ENCODE measurements at regions not wholly inside any gene's neighbourhood (a gene's known extent, or its start where the extent isn't known, plus 50 kb on each side); places are given as distances from the start of the nearest gene placed in this dataset.
A peak's percentile ranks its signal among the peaks of the same experiment; 100 is the strongest.
"Not testable (repeated sequence)": the region's sequence is repeated elsewhere in the genome, so short reads cannot be mapped to it uniquely, and the experiment has no call there.

GRCh38 chr4:183008492-183008891, 90.6 kb upstream of the WWC2 start (continued):
- no peak for TF ChIP-seq TSC22D4 (tag; IDR thresholded peaks at IDR 0.05)
- TF ChIP-seq NR2F6 (CRISPR knock-in tag; IDR thresholded peaks at IDR 0.05): no peak

DNA sequence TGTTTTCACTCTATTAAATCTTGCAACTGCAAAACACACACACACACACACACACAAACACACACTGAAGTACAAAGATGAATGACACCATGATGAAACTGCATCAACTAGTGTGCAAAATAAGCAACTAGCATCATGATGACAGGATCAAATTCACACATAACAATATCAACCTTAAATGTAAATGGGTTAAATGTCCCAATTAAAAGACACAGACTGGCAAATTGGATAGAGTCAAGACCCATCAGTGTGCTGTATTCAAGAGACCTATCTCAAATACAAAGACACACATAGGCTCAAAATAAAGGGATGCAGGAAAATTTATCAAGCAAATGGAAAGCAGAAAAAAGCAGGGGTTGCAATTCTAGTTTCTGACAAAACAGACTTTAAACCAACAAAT, 87.2 kb upstream of the DCTD start:
- BruUV-seq (replicated peaks); H3K79me2 ChIP-seq (ENCODE audit: control insufficient read depth, insufficient read depth, low read length); H3K27me3 ChIP-seq (ENCODE audit: control insufficient read depth in 2 of 2, insufficient read depth in 2 of 2, low read length in 2 of 2); H3K36me3 ChIP-seq (ENCODE audit: control insufficient read depth, insufficient read depth, low read length); H3K4me3 ChIP-seq; intact Hi-C loops (cut with micrococcal nuclease); FAIRE-seq; H2AFZ ChIP-seq (ENCODE audit: low read depth, low read length); DNase-seq (ENCODE audit: extremely low read depth in 1 of 4, low spot score in 3 of 4); H3K4me2 ChIP-seq (ENCODE audit: insufficient read depth, low read length); H3K9ac ChIP-seq (ENCODE audit: insufficient read depth in 1 of 2, low read depth in 2 of 2, low read length in 2 of 2); H3K9me1 ChIP-seq (ENCODE audit: control insufficient read depth, insufficient read depth, low read length); H3K27ac ChIP-seq (ENCODE audit: extremely low read depth, low read depth, low read length); in situ Hi-C loops (cut with MboI); POLR2A ChIA-PET; H4K20me1 ChIP-seq (replicated peaks; ENCODE audit: control insufficient read depth, insufficient read depth, low read length); H3K9me3 ChIP-seq (replicated peaks; ENCODE audit: control insufficient read depth, insufficient read depth, low read depth, low read length); ATAC-seq; CTCF ChIA-PET (ENCODE audit: low intra/inter-chr PET ratio): not testable (repeated sequence)
- TF ChIP-seq ZNF507 (tag; conservative IDR thresholded peaks at IDR 0.05) (peak; percentile 92), ZNF354B (CRISPR knock-in tag; IDR thresholded peaks at IDR 0.05) (peak; percentile 75; the same call in 1 of the 2 replicates)
- H3K4me1 ChIP-seq (replicated peaks in 1 of 2; ENCODE audit: control insufficient read depth in 2 of 2, insufficient read depth in 2 of 2, low read length in 2 of 2): peaks cover 0 to 11% of the 10 kb centered on the region in 2 experiments; a peak in 3 of 5 replicates

DNA sequence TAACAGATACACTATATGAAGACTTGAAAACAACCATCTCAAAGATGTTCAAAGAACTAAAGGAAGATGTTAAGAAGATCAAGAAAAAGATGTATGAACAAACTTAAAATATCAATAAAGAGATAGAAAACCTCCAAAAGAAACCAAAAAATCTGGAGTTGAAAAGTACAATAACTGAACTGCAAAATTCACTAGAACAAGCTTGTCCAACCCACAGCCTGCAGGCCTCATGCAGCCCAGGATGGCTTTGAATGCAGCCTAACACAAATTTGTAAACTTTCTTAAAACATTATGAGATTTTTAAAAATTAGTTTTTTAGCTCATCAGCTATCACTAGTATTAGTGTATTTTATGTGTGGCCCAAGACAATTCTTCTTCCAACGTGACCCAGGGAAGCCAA, 77.0 kb upstream of the DCTD start:
- Histone ChIP-seq H3K9me3 (replicated peaks; ENCODE audit: control insufficient read depth, insufficient read depth, low read depth, low read length) (peaks cover 2% of the 10 kb centered on the region; the same call in 1 of the 2 replicates), H3K9me1 (ENCODE audit: control insufficient read depth, insufficient read depth, low read length) (no peaks in the 10 kb centered on the region), H3K9ac (ENCODE audit: insufficient read depth in 1 of 2, low read depth in 2 of 2, low read length in 2 of 2) (no peak overlapping the region), H3K36me3 (ENCODE audit: control insufficient read depth, insufficient read depth, low read length) (no peaks in the 10 kb centered on the region), H3K4me1 (replicated peaks in 1 of 2; ENCODE audit: control insufficient read depth in 2 of 2, insufficient read depth in 2 of 2, low read length in 2 of 2) (no peaks in the 10 kb centered on the region), H2AFZ (ENCODE audit: low read depth, low read length) (no peak overlapping the region), H3K79me2 (ENCODE audit: control insufficient read depth, insufficient read depth, low read length) (no peaks in the 10 kb centered on the region), H3K27ac (ENCODE audit: extremely low read depth, low read depth, low read length) (no peak overlapping the region), H3K4me2 (ENCODE audit: insufficient read depth, low read length) (no peak overlapping the region), H3K27me3 (ENCODE audit: control insufficient read depth in 2 of 2, insufficient read depth in 2 of 2, low read length in 2 of 2) (no peaks in the 10 kb centered on the region), H4K20me1 (replicated peaks; ENCODE audit: control insufficient read depth, insufficient read depth, low read length) (no peaks in the 10 kb centered on the region), H3K4me3 (no peak overlapping the region)
- ChIA-PET CTCF (ENCODE audit: low intra/inter-chr PET ratio) (no interaction called here), POLR2A (interaction anchor here (1.4 kb wide), 1 partner anchor 19 kb away, joined by 3 read pairs; no protein-coding TSS in a partner anchor)
- DNase-seq (ENCODE audit: extremely low read depth in 1 of 4, low spot score in 3 of 4) (no peak), FAIRE-seq (no peak), ATAC-seq (no peak)
- intact Hi-C loops (cut with micrococcal nuclease): no loop called here
- in situ Hi-C loops (cut with MboI): no loop called here
- 25% methylated on average over 1 of the region's 1 CpG for WGBS (ENCODE audit: insufficient coverage, low coverage, missing lambda C conversion rate)
- no TSS peak for BruUV-seq (replicated peaks)
- TF ChIP-seq LEF1 (IDR thresholded peaks at IDR 0.05): no peak
- no peak for TF ChIP-seq RBM15 (IDR thresholded peaks at IDR 0.05; ENCODE audit: insufficient read depth, low read length)
- no peak for TF ChIP-seq HNRNPH1 (optimal IDR thresholded peaks at IDR 0.05; ENCODE audit: low read depth, low read length)
- no peak for TF ChIP-seq ZBTB1 (CRISPR knock-in tag; IDR thresholded peaks at IDR 0.05; ENCODE audit: borderline replicate concordance, low read depth)
- no peak for TF ChIP-seq BCLAF1 (IDR thresholded peaks at IDR 0.05; ENCODE audit: borderline replicate concordance in 1 of 2, control insufficient read depth in 1 of 2, low read depth in 2 of 2, low read length in 1 of 2)
- no peak for TF ChIP-seq ZNF717 (CRISPR knock-in tag; IDR thresholded peaks at IDR 0.05)
- TF ChIP-seq ZNF184 (CRISPR knock-in tag; IDR thresholded peaks at IDR 0.05): no peak
- peak in 1 of 2 experiments; percentile 61; a peak in 1 of 3 replicates for TF ChIP-seq CBX3 (IDR thresholded peaks at IDR 0.05; ENCODE audit: borderline replicate concordance in 1 of 2, low read length in 2 of 2)
- no peak for TF ChIP-seq ZNF57 (CRISPR knock-in tag; IDR thresholded peaks at IDR 0.05)

Data from K562 (cell line).